CD4-positive, alpha-beta T cell (primary cell): ENCODE measurements at regions not wholly inside any gene's neighbourhood (a gene's known extent, or its start where the extent isn't known, plus 50 kb on each side); places are given as distances from the start of the nearest gene placed in this dataset.

ENCODE experiments used
- ATAC-seq: fragments of 200-7000 bp; cut with Tn5 transposase; one replicate; pipeline ENCODE4 v1.10.0; 2022; ENCODE audit warnings: mild to moderate bottlenecking; ENCODE audit not compliant: poor library complexity
- CTCF ChIA-PET: fragments of 350-600 bp; sonication (Branson Sonifier 250); formaldehyde crosslinking; loops from one replicate; lab custom pipeline; 2021; ENCODE audit warnings: antibody characterized with exemption, inconsistent platforms; lab: Charles Lee
- POLR2A ChIA-PET: fragments of 350-600 bp; sonication (Branson Sonifier 250); formaldehyde crosslinking; loops from one replicate; lab custom pipeline; 2021; ENCODE audit warnings: antibody characterized with exemption, inconsistent platforms; lab: Charles Lee
- DNase-seq, 14 experiments: peaks; one replicate each; pipeline ENCODE4 v3.0.0-alpha.2; 2013 to 2020; ENCODE audit warnings: mixed read lengths in 2 of 14
- H3K27ac ChIP-seq, 2 donors: one replicate each; pipeline versions ENCODE4 v1.5.1 to v1.7.0; 2013; ENCODE audit warnings: low read length in 2 of 2, low read depth in 1 of 2, mild to moderate bottlenecking in 1 of 2
- H3K27me3 ChIP-seq, 2 experiments: 1 replicate in 1 of 2; 2 replicates in 1 of 2; pipeline versions ENCODE4 v1.6.1 to v1.7.0; 2013; ENCODE audit warnings: low read length in 2 of 2, control low read depth in 1 of 2, mild to moderate bottlenecking in 1 of 2, moderate library complexity in 1 of 2; ENCODE audit not compliant: insufficient read depth in 2 of 2, control insufficient read depth in 1 of 2
- H3K36me3 ChIP-seq: one replicate; pipeline ENCODE4 v1.6.1; 2013; ENCODE audit warnings: low read length, control low read depth; ENCODE audit not compliant: insufficient read depth
- H3K4me1 ChIP-seq: one replicate; pipeline ENCODE4 v1.6.1; 2013; ENCODE audit warnings: low read length, control low read depth; ENCODE audit not compliant: insufficient read depth
- H3K4me3 ChIP-seq: one replicate; pipeline ENCODE4 v1.5.1; 2013; ENCODE audit warnings: mild to moderate bottlenecking, low read length, moderate library complexity
- H3K9me3 ChIP-seq, 2 experiments: 1 replicate in 1 of 2; 2 replicates in 1 of 2; pipeline versions ENCODE4 v1.6.1 to v1.7.0; 2013; ENCODE audit warnings: low read length in 2 of 2, mild to moderate bottlenecking in 2 of 2, control low read depth in 1 of 2, moderate library complexity in 1 of 2; ENCODE audit not compliant: control insufficient read depth in 1 of 2, insufficient read depth in 1 of 2
- H3K27ac Mint-ChIP-seq: one replicate; pipeline ENCODE4 v1.8.0; 2020; ENCODE audit warnings: mixed read lengths
- H3K27me3 Mint-ChIP-seq: one replicate; pipeline ENCODE4 v1.8.0; 2021; ENCODE audit warnings: mixed read lengths
- H3K36me3 Mint-ChIP-seq: one replicate; pipeline ENCODE4 v1.8.0; 2021; ENCODE audit warnings: low read depth, mixed read lengths
- H3K4me1 Mint-ChIP-seq: one replicate; pipeline ENCODE4 v1.8.0; 2021; ENCODE audit warnings: low read depth, mixed read lengths
- H3K4me3 Mint-ChIP-seq: one replicate; pipeline ENCODE4 v1.8.0; 2020; ENCODE audit warnings: mild to moderate bottlenecking, mixed read lengths
- H3K9me3 Mint-ChIP-seq: one replicate; pipeline ENCODE4 v1.8.0; 2020; ENCODE audit warnings: mixed read lengths
- intact Hi-C, 2 experiments: fragments of 100-400 bp; cut with DNase I in 1 of 2; cut with micrococcal nuclease in 1 of 2; formaldehyde crosslinking; loops; one replicate each; pipeline versions ENCODE4 v1.15.1 to v1.9.0; 2023 to 2025; cut with DNase I, micrococcal nuclease
- TF ChIP-seq, protein P1 (sequence below): fragments of 200-600 bp; IDR thresholded peaks from one replicate; pipeline ENCODE4 v1.8.0; 2022; ENCODE audit warnings: antibody characterized with exemption, mild to moderate bottlenecking

DNA sequence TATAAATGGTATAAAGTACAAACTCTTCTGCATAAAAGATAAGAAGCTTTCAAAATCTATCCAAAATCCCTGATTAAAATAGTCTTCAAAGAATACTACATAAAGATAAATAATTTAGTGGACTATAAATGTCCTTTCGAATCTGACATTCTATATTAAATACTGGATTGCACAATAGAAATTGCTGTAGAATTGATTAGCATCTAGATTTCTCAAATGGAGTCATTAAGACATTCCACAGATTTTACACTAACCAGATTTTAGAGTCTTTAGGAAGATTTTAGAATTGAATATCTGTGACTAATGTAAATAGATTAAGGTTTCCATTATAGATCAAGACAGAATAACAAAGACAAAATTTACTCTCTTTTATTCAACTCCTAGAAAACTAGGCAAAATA is 663.9 kb downstream of the STPG2 start:
- TF ChIP-seq, protein P1, sequence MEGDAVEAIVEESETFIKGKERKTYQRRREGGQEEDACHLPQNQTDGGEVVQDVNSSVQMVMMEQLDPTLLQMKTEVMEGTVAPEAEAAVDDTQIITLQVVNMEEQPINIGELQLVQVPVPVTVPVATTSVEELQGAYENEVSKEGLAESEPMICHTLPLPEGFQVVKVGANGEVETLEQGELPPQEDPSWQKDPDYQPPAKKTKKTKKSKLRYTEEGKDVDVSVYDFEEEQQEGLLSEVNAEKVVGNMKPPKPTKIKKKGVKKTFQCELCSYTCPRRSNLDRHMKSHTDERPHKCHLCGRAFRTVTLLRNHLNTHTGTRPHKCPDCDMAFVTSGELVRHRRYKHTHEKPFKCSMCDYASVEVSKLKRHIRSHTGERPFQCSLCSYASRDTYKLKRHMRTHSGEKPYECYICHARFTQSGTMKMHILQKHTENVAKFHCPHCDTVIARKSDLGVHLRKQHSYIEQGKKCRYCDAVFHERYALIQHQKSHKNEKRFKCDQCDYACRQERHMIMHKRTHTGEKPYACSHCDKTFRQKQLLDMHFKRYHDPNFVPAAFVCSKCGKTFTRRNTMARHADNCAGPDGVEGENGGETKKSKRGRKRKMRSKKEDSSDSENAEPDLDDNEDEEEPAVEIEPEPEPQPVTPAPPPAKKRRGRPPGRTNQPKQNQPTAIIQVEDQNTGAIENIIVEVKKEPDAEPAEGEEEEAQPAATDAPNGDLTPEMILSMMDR, result no peak
- Histone ChIP-seq H3K27me3 (no peaks in the 10 kb centered on the region), H3K9me3 (peaks cover 0 to 4% of the 10 kb centered on the region in 2 experiments), H3K27ac (no peak overlapping the region), H3K4me3 (no peak overlapping the region), H3K4me1 (no peaks in the 10 kb centered on the region), H3K36me3 (no peaks in the 10 kb centered on the region)
- H3K36me3 Mint-ChIP-seq, result no peaks in the 10 kb centered on the region
- H3K4me3 Mint-ChIP-seq, result no peak overlapping the region
- intact Hi-C loops, result no loop called here
- ChIA-PET CTCF (no interaction called here), POLR2A (no interaction called here)
- DNase-seq (no peak), ATAC-seq (no peak)
- H3K4me1 Mint-ChIP-seq, result no peaks in the 10 kb centered on the region
- H3K27me3 Mint-ChIP-seq, result no peaks in the 10 kb centered on the region
- peaks cover 12% of the 10 kb centered on the region for H3K9me3 Mint-ChIP-seq
- H3K27ac Mint-ChIP-seq, result no peak overlapping the region

GRCh38 chr4:97491856-97492255 is 651.4 kb downstream of the STPG2 start:
- no peak for ATAC-seq
- ChIA-PET POLR2A (no interaction called here), CTCF (no interaction called here)
- intact Hi-C loops, result no loop called here
- H3K9me3 Mint-ChIP-seq, result peaks cover 15% of the 10 kb centered on the region
- no peaks in the 10 kb centered on the region for H3K36me3 Mint-ChIP-seq
- DNase-seq, result no peak
- Histone ChIP-seq H3K4me1 (no peaks in the 10 kb centered on the region), H3K27me3 (no peaks in the 10 kb centered on the region), H3K36me3 (no peaks in the 10 kb centered on the region), H3K4me3 (no peak overlapping the region), H3K27ac (no peak overlapping the region), H3K9me3 (no peaks in the 10 kb centered on the region)
- H3K27me3 Mint-ChIP-seq, result no peaks in the 10 kb centered on the region
- no peak overlapping the region for H3K27ac Mint-ChIP-seq
- H3K4me1 Mint-ChIP-seq, result no peaks in the 10 kb centered on the region
- TF ChIP-seq, protein P1, result no peak
- H3K4me3 Mint-ChIP-seq, result no peak overlapping the region

GRCh38 chr4:97493815-97494518 is 649.3 kb downstream of the STPG2 start:
- Histone ChIP-seq H3K27me3 (no peaks in the 10 kb centered on the region), H3K4me1 (no peaks in the 10 kb centered on the region), H3K4me3 (no peak overlapping the region), H3K36me3 (no peaks in the 10 kb centered on the region), H3K27ac (no peak overlapping the region), H3K9me3 (no peaks in the 10 kb centered on the region)
- no peak for DNase-seq
- ChIA-PET POLR2A (no interaction called here), CTCF (no interaction called here)
- Mint-ChIP-seq H3K27ac (no peak overlapping the region), H3K4me3 (no peak overlapping the region), H3K27me3 (no peaks in the 10 kb centered on the region), H3K4me1 (no peaks in the 10 kb centered on the region), H3K36me3 (no peaks in the 10 kb centered on the region), H3K9me3 (peaks cover 9% of the 10 kb centered on the region)
- TF ChIP-seq, protein P1, result no peak
- intact Hi-C loops, result no loop called here
- ATAC-seq, result no peak
